ENCODE measurements at regions not wholly inside any gene's neighbourhood (a gene's known extent, or its start where the extent isn't known, plus 50 kb on each side); places are given as distances from the start of the nearest gene placed in this dataset.

GRCh38 chr12:124194893-124195566, 99.9 kb upstream of the RFLNA start:
- Mint-ChIP-seq H3K27ac (no peak overlapping the region), H3K36me3 (ENCODE audit: low read depth) (no peaks in the 10 kb centered on the region), H3K4me1 (ENCODE audit: low read depth) (peaks cover 4% of the 10 kb centered on the region), H3K4me3 (no peak overlapping the region), H3K9me3 (peaks cover 4% of the 10 kb centered on the region), H3K27me3 (no peaks in the 10 kb centered on the region)
- POLR2A ChIA-PET = no interaction called here
- intact Hi-C loops (cut with micrococcal nuclease) = no loop called here
- ATAC-seq (no peak), DNase-seq (no peak)
- CTCF ChIA-PET = no interaction called here
- TF ChIP-seq CTCF (IDR thresholded peaks at IDR 0.05) = no peak

- DNase-seq (no peak), ATAC-seq (no peak)
- ChIA-PET CTCF (no interaction called here), POLR2A (interaction anchor here (0.7 kb wide), 1 partner anchor 534 kb away, joined by 4 read pairs; no protein-coding TSS in a partner anchor)
- no peak for TF ChIP-seq CTCF (IDR thresholded peaks at IDR 0.05)
- intact Hi-C loops (cut with micrococcal nuclease) = no loop called here
- H3K27me3 Mint-ChIP-seq = no peaks in the 10 kb centered on the region
- no peaks in the 10 kb centered on the region for H3K36me3 Mint-ChIP-seq (ENCODE audit: low read depth)
- peaks cover 4% of the 10 kb centered on the region for H3K4me1 Mint-ChIP-seq (ENCODE audit: low read depth)
- H3K9me3 Mint-ChIP-seq = peaks cover 4% of the 10 kb centered on the region
- no peak overlapping the region for H3K4me3 Mint-ChIP-seq
- H3K27ac Mint-ChIP-seq = no peak overlapping the region
These were observed 99.3 kb upstream of the RFLNA start for GRCh38 chr12:124195567-124195942.

- Mint-ChIP-seq H3K36me3 (ENCODE audit: low read depth) (no peaks in the 10 kb centered on the region), H3K27me3 (peaks cover 1% of the 10 kb centered on the region), H3K4me1 (ENCODE audit: low read depth) (no peaks in the 10 kb centered on the region), H3K9me3 (peaks cover 5% of the 10 kb centered on the region), H3K4me3 (no peak overlapping the region), H3K27ac (no peak overlapping the region)
- ATAC-seq = no peak
- CTCF ChIA-PET = no interaction called here
- POLR2A ChIA-PET = interaction anchor here (0.7 kb wide), 1 partner anchor 533 kb away, joined by 4 read pairs; no protein-coding TSS in a partner anchor
- intact Hi-C loops (cut with micrococcal nuclease) = no loop called here
- no peak for DNase-seq
- no peak for TF ChIP-seq CTCF (IDR thresholded peaks at IDR 0.05)
These were observed 98.7 kb upstream of the RFLNA start for GRCh38 chr12:124196236-124196635.

GRCh38 chr12:124201248-124201647, 93.6 kb upstream of the RFLNA start:
- peaks cover 11% of the 10 kb centered on the region for H3K9me3 Mint-ChIP-seq
- peaks cover 3% of the 10 kb centered on the region for H3K27me3 Mint-ChIP-seq
- no peak overlapping the region for H3K27ac Mint-ChIP-seq
- CTCF ChIA-PET = no interaction called here
- intact Hi-C loops (cut with micrococcal nuclease) = no loop called here
- no peak for DNase-seq
- TF ChIP-seq CTCF (IDR thresholded peaks at IDR 0.05) = no peak
- H3K4me3 Mint-ChIP-seq = no peak overlapping the region
- H3K4me1 Mint-ChIP-seq (ENCODE audit: low read depth) = no peaks in the 10 kb centered on the region
- POLR2A ChIA-PET = no interaction called here
- no peak for ATAC-seq
- H3K36me3 Mint-ChIP-seq (ENCODE audit: low read depth) = no peaks in the 10 kb centered on the region

- H3K27me3 Mint-ChIP-seq = peaks cover 3% of the 10 kb centered on the region
- no peaks in the 10 kb centered on the region for H3K4me1 Mint-ChIP-seq (ENCODE audit: low read depth)
- no peak for TF ChIP-seq CTCF (IDR thresholded peaks at IDR 0.05)
- DNase-seq (no peak), ATAC-seq (no peak)
- CTCF ChIA-PET = no interaction called here
- no peak overlapping the region for H3K4me3 Mint-ChIP-seq
- intact Hi-C loops (cut with micrococcal nuclease) = no loop called here
- H3K27ac Mint-ChIP-seq = no peak overlapping the region
- POLR2A ChIA-PET = no interaction called here
- peaks cover 8% of the 10 kb centered on the region for H3K9me3 Mint-ChIP-seq
- H3K36me3 Mint-ChIP-seq (ENCODE audit: low read depth) = no peaks in the 10 kb centered on the region
These were observed 91.7 kb upstream of the RFLNA start for GRCh38 chr12:124203176-124203575.
